CD14-positive monocyte (primary cell): ENCODE measurements at regions not wholly inside any gene's neighbourhood (a gene's known extent, or its start where the extent isn't known, plus 50 kb on each side); places are given as distances from the start of the nearest gene placed in this dataset.

Experiments used
- DNase-seq, 3 donors: peaks; one replicate each; pipeline ENCODE4 v3.0.0-alpha.2; 2011 to 2022
- H2AFZ ChIP-seq: 2 replicates; pipeline ENCODE4 v1.6.0; 2012; ENCODE audit warnings: mild to moderate bottlenecking, low read depth, low read length, inconsistent platforms; ENCODE audit not compliant: insufficient read depth, poor library complexity, severe bottlenecking
- H3K27ac ChIP-seq, 2 donors: 1 replicate in 1 of 2; 2 replicates in 1 of 2; pipeline ENCODE4 v1.5.1; 2012 to 2013; ENCODE audit warnings: low read length in 2 of 2, control low read depth in 1 of 2, inconsistent platforms in 1 of 2, low read depth in 1 of 2, mild to moderate bottlenecking in 1 of 2
- H3K27me3 ChIP-seq, 2 donors: one replicate each; pipeline versions ENCODE4 v1.6.0 to v1.6.1; 2011 to 2013; ENCODE audit warnings: low read length in 2 of 2; ENCODE audit not compliant: control insufficient read depth in 2 of 2, insufficient read depth in 2 of 2
- H3K36me3 ChIP-seq, 2 donors: replicated peaks in 1 of 2; 1 replicate in 1 of 2; 2 replicates in 1 of 2; pipeline versions ENCODE4 v1.5.1 to v1.6.1; 2012 to 2013; ENCODE audit warnings: low read length in 2 of 2, control low read depth in 1 of 2, inconsistent platforms in 1 of 2, mild to moderate bottlenecking in 1 of 2; ENCODE audit not compliant: insufficient read depth in 2 of 2, control insufficient read depth in 1 of 2
- H3K4me1 ChIP-seq, 2 donors: 1 replicate in 1 of 2; 2 replicates in 1 of 2; pipeline versions ENCODE4 v1.5.1 to v1.6.1; 2012 to 2013; ENCODE audit warnings: low read length in 2 of 2, control low read depth in 1 of 2, inconsistent platforms in 1 of 2, mild to moderate bottlenecking in 1 of 2, moderate library complexity in 1 of 2; ENCODE audit not compliant: insufficient read depth in 2 of 2, control insufficient read depth in 1 of 2
- H3K4me2 ChIP-seq: replicated peaks from 2 replicates; pipeline ENCODE3; 2012; ENCODE audit warnings: low read length, moderate library complexity, mild to moderate bottlenecking; ENCODE audit not compliant: poor library complexity, severe bottlenecking; ENCODE audit errors: extremely low read depth
- H3K4me3 ChIP-seq, 3 experiments: fragments of 200-600 bp in 1 of 3; sonication (generic) in 1 of 3; replicated peaks in 1 of 3; 1 replicate in 2 of 3; 2 replicates in 1 of 3; pipeline ENCODE4 v1.5.1; 2011 to 2013; ENCODE audit warnings: low read length in 3 of 3, mild to moderate bottlenecking in 3 of 3, control low read depth in 2 of 3, low read depth in 2 of 3, inconsistent platforms in 1 of 3, moderate library complexity in 1 of 3
- H3K79me2 ChIP-seq: 2 replicates; pipeline ENCODE4 v1.6.0; 2012; ENCODE audit warnings: mild to moderate bottlenecking, control low read depth, inconsistent platforms, low read length, moderate library complexity; ENCODE audit not compliant: insufficient read depth
- H3K9ac ChIP-seq: 2 replicates; pipeline ENCODE4 v1.6.0; 2017; ENCODE audit warnings: low read length, mild to moderate bottlenecking; ENCODE audit not compliant: insufficient read depth, poor library complexity, severe bottlenecking
- H3K9me3 ChIP-seq, 2 donors: replicated peaks in 1 of 2; 1 replicate in 1 of 2; 2 replicates in 1 of 2; pipeline versions ENCODE4 v1.5.1 to v1.6.1; 2012 to 2013; ENCODE audit warnings: low read length in 2 of 2, control low read depth in 1 of 2; ENCODE audit not compliant: control insufficient read depth in 1 of 2, insufficient read depth in 1 of 2
- H4K20me1 ChIP-seq: 2 replicates; pipeline ENCODE4 v1.6.0; 2012; ENCODE audit warnings: mild to moderate bottlenecking, low read length, control low read depth, moderate library complexity; ENCODE audit not compliant: insufficient read depth
- H3K27ac Mint-ChIP-seq, 7 donors: one replicate each; pipeline ENCODE4 v1.8.0; 2020; ENCODE audit warnings: mild to moderate bottlenecking in 7 of 7, mixed read lengths in 7 of 7, moderate library complexity in 6 of 7, inconsistent platforms in 2 of 7
- H3K27me3 Mint-ChIP-seq, 3 donors: one replicate each; pipeline ENCODE4 v1.8.0; 2021 to 2022; ENCODE audit warnings: low read depth in 3 of 3, mild to moderate bottlenecking in 3 of 3, mixed read lengths in 3 of 3, moderate library complexity in 3 of 3, inconsistent platforms in 1 of 3
- H3K36me3 Mint-ChIP-seq, 2 donors: one replicate each; pipeline ENCODE4 v1.8.0; 2020; ENCODE audit warnings: mixed read lengths in 2 of 2, inconsistent platforms in 1 of 2, mild to moderate bottlenecking in 1 of 2
- H3K4me1 Mint-ChIP-seq: one replicate; pipeline ENCODE4 v1.8.0; 2020; ENCODE audit warnings: mild to moderate bottlenecking, mixed read lengths
- H3K4me3 Mint-ChIP-seq, 2 donors: one replicate each; pipeline ENCODE4 v1.8.0; 2020; ENCODE audit warnings: mild to moderate bottlenecking in 2 of 2, mixed read lengths in 2 of 2, moderate library complexity in 1 of 2
- H3K9me3 Mint-ChIP-seq, 7 donors: one replicate each; pipeline ENCODE4 v1.8.0; 2020 to 2022; ENCODE audit warnings: mixed read lengths in 7 of 7, mild to moderate bottlenecking in 6 of 7, moderate library complexity in 6 of 7, inconsistent platforms in 2 of 7
- WGBS: methylation state at CpG from one replicate; pipeline ENCODE4 v1.1.5; 2013; ENCODE audit warnings: missing lambda C conversion rate; ENCODE audit not compliant: insufficient coverage; 5-methylcytosine and 5-hydroxymethylcytosine counted together
- intact Hi-C, 2 donors: fragments of 100-400 bp; cut with micrococcal nuclease; formaldehyde crosslinking; loops; one replicate each; pipeline versions ENCODE4 v1.15.0 to v1.15.1; 2023
- TF ChIP-seq, protein P1 (sequence below): fragments of 200-600 bp; IDR thresholded peaks from one replicate; pipeline ENCODE4 v1.8.0; 2022; ENCODE audit warnings: antibody characterized with exemption, mild to moderate bottlenecking

DNA sequence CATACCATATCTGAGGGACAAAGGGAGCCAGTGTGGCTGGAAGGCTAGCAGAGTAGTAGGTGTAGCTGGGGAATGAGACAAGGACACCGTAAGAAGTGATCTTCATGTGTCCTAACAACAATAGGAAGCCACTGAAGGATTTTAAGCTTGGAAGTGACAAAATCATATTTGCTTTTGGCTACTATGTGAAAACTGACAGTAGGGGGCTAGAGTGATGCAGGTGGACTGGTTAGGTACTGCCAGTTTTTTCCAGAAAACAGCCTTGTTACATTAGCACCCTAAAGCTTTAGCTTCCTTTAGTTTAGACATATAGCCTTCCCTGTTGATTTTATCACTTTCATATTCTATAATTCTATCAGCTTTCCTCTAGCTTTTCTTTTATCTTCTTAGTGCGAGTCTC lies 637.1 kb downstream of the ANKRD7 start:
- no peak overlapping the region for H3K4me3 ChIP-seq
- H3K79me2 ChIP-seq, result no peaks in the 10 kb centered on the region
- H3K27ac ChIP-seq, result no peak overlapping the region
- H3K36me3 ChIP-seq, result no peaks in the 10 kb centered on the region
- no peak for DNase-seq
- no peak overlapping the region for H3K4me2 ChIP-seq
- no peaks in the 10 kb centered on the region for H3K4me1 ChIP-seq
- H3K4me1 Mint-ChIP-seq, result no peaks in the 10 kb centered on the region
- H3K4me3 Mint-ChIP-seq, result no peak overlapping the region
- no peaks in the 10 kb centered on the region for H3K36me3 Mint-ChIP-seq
- no peak overlapping the region for H3K9ac ChIP-seq
- H3K27me3 Mint-ChIP-seq, result peaks cover 0 to 2% (median 1%) of the 10 kb centered on the region in 3 donors
- 88% methylated on average over 1 of the region's 2 CpGs for WGBS
- H3K9me3 ChIP-seq, result peaks cover 8 to 10% of the 10 kb centered on the region in 2 donors
- no peaks in the 10 kb centered on the region for H3K27me3 ChIP-seq
- H3K27ac Mint-ChIP-seq, result no peak overlapping the region
- no peaks in the 10 kb centered on the region for H4K20me1 ChIP-seq
- no peak overlapping the region for H2AFZ ChIP-seq
- TF ChIP-seq, protein P1, sequence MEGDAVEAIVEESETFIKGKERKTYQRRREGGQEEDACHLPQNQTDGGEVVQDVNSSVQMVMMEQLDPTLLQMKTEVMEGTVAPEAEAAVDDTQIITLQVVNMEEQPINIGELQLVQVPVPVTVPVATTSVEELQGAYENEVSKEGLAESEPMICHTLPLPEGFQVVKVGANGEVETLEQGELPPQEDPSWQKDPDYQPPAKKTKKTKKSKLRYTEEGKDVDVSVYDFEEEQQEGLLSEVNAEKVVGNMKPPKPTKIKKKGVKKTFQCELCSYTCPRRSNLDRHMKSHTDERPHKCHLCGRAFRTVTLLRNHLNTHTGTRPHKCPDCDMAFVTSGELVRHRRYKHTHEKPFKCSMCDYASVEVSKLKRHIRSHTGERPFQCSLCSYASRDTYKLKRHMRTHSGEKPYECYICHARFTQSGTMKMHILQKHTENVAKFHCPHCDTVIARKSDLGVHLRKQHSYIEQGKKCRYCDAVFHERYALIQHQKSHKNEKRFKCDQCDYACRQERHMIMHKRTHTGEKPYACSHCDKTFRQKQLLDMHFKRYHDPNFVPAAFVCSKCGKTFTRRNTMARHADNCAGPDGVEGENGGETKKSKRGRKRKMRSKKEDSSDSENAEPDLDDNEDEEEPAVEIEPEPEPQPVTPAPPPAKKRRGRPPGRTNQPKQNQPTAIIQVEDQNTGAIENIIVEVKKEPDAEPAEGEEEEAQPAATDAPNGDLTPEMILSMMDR, result no peak
- intact Hi-C loops, result no loop called here
- H3K9me3 Mint-ChIP-seq, result peaks cover 0 to 9% (median 0%) of the 10 kb centered on the region in 7 donors

DNA sequence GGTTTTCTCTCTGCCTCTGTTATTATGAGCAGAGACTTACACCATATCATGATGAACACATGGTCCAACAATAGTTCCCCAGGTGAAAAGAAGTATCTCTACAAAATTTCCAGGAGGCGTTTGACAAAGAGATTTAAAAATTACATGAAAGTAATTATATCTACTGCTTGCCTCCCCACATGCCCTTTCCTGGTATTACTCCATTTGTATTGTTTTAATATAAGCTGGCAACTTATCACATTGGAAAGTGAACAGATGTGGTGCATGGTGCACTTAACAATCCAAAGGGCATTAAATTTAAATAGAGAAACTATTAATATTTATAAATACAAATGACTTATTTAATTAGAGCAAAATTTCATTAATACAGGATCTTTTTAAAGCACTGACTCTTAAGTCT lies 638.2 kb downstream of the ANKRD7 start:
- H3K27ac ChIP-seq, result no peak overlapping the region
- H3K79me2 ChIP-seq, result no peaks in the 10 kb centered on the region
- no peak overlapping the region for H3K4me2 ChIP-seq
- H3K9me3 ChIP-seq, result peaks cover 6 to 8% of the 10 kb centered on the region in 2 donors
- no peak for DNase-seq
- no peaks in the 10 kb centered on the region for H3K4me1 ChIP-seq
- no peak overlapping the region for H3K4me3 ChIP-seq
- H3K4me3 Mint-ChIP-seq, result no peak overlapping the region
- no CpG with 5 or more reads among the region's 1 CpG for WGBS
- no peaks in the 10 kb centered on the region for H3K36me3 ChIP-seq
- peaks cover 0 to 3% (median 0%) of the 10 kb centered on the region in 7 donors for H3K9me3 Mint-ChIP-seq
- no peak overlapping the region for H3K27ac Mint-ChIP-seq
- H3K4me1 Mint-ChIP-seq, result no peaks in the 10 kb centered on the region
- TF ChIP-seq, protein P1, result no peak
- H2AFZ ChIP-seq, result no peak overlapping the region
- H3K36me3 Mint-ChIP-seq, result no peaks in the 10 kb centered on the region
- peaks cover 0 to 2% (median 0%) of the 10 kb centered on the region in 3 donors for H3K27me3 Mint-ChIP-seq
- H3K9ac ChIP-seq, result no peak overlapping the region
- intact Hi-C loops, result no loop called here
- H3K27me3 ChIP-seq, result no peaks in the 10 kb centered on the region
- H4K20me1 ChIP-seq, result no peaks in the 10 kb centered on the region
